HG03342 (cell line): ENCODE measurements at regions not wholly inside any gene's neighbourhood (a gene's known extent, or its start where the extent isn't known, plus 50 kb on each side); places are given as distances from the start of the nearest gene placed in this dataset.
"Not testable (repeated sequence)": the region's sequence is repeated elsewhere in the genome, so short reads cannot be mapped to it uniquely, and the experiment has no call there.

Source experiments
- ATAC-seq: cut with Tn5 transposase; IDR thresholded peaks from one replicate; pipeline ENCODE4 v1.9.1; 2021; ENCODE audit warnings: mild to moderate bottlenecking, moderate library complexity; ENCODE audit not compliant: unreplicated experiment

DNA sequence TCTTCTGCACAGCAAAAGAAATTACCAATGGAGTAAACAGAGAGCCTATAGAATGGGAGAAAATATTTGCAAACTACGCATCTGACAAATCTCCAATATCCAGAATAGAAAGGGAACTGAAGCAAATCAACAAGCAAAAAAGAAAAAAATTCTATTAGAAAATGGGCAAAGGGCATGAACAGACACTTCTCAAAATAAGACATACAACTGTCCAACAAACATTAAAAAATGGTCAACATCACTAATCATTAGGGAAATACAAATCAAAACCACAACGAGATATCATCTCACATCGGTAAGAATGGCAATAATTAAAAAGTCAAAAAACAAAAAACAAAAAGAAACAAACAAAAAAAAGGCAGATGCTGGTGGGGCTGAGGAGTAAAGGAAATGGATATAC, 356.4 kb downstream of the ADCYAP1 start:
- no peak for ATAC-seq

DNA sequence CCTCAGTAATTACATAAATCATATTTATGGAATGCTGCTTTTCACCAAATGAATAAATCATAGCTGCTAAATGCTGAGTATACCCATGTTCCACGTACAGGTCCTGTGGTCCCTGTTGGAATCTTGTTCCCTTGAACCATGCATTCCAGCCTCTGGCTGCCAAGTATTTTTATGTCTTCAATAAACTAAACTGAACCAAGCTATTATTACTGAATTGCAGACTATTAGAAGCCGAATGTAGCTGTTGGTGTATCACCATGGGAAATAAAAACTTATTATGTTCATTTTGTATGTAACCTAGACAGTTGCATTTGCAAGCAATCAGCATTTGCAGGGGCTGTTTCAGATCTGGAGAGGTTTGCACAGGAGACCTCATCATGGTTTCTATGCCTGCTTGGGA, 362.4 kb downstream of the ADCYAP1 start:
- no peak for ATAC-seq

DNA sequence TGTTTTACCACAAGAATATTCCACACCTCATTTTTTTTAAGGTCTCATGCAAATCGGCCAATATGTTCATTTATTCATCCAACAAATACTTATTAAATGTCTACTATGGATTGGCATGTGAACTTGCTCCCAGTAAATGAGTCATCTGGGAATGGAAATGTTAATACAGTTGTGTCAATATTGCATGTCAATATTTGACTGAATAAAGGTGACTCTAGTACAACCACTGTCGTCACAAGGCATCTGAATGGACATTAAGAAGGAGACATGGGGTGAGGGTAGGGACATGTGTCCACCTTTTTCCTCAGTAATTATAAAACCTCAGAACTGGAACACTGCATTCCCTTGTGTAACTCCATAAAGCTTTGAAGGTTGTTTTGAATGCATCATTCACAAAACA, 365.4 kb downstream of the ADCYAP1 start:
- ATAC-seq = no peak

DNA sequence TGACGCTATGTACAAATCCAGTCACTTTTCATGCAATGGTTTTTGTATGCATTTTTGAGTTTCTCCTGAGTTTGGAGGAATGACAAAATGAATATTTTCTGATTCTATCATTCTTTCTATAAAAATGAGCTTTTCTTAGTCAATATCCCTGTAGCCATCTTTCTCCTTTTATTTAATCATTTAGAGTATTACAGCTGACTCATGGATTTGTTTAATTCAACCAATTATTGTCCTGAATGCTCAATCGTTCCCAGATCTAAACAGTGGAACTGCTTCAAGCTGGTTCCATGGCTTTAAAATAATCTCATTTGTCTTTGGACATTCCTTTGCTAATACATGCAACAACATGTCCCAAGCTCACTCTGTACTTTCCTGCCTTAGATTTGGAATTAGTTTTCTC, 368.8 kb downstream of the ADCYAP1 start:
- no peak for ATAC-seq

DNA sequence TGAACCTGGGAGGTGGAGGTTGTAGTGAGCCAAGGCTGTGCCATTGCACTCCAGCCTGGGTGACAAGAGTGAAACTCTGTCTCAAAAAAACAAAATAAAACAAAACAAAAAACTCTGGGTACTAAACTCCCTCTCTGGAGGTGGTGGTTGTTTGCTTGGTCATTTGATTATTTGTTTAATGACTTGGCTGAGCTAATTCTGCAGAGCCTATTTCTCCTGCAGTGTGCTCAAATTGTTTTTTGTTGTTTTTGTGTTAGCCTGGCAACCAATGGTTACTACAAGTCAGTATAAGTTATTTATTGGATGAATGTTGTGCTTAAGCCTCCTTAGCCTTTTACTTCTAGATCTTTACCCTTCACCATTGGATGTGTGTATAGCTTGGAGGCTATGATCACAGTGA, 387.5 kb downstream of the ADCYAP1 start:
- ATAC-seq = no peak

DNA sequence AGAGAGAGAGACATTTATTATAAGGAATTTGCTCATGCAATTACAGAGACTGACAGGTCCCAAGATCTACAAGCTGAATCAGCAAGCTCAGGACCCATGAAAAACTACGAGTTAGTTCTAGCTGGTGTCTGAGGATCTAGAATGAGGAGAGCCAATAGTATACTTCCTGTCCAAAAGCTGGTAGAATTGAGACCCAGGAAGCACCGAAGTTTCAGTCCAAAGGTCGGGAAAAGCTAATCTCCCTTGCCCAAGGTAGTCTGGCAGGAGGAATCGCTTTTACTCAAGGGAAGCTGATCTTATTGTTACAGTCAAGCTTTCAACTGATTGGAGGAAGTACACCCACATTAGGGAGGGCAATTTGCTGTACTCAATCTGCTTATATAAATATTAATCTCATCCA, 389.6 kb downstream of the ADCYAP1 start:
- no peak for ATAC-seq

DNA sequence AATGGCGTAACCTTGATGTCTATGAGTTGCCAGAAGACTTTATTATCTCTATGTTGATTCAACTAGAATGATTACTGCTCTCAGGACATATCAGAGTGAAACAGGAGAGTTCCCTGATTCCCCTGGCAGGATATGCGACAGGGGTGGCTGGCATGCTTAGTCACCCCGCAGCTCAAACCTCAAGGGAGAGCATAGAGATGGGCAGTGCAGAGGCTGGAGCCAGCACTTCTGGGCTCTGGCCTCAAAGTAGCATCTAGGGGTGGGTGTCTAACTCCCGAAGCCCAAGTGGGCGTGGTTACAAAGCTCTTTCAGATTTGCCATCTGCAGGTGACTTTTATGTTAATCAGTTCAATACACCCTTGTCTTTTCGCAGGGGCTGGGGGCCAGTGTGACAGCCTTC, 391.6 kb downstream of the ADCYAP1 start:
- ATAC-seq = no peak

DNA sequence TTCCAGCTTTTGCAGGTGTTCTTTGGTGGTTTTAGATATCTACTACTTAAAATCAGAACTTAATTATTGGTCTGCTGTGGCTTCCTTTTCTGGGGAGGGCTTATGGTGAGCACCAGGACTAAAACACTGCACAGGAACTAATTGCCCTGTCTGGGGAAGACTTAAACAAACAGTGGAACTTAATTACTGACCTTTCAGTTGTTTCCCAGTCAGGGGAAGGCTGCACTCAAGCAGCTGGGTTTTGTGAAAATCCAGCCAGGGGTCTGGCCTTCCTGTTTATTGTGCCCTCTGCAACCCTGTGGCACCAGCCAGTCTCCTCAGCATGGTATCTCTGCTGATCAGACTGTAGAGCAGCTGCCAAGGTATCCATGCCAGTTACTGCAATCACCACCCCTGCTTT, 398.2 kb downstream of the ADCYAP1 start:
- ATAC-seq = no peak

DNA sequence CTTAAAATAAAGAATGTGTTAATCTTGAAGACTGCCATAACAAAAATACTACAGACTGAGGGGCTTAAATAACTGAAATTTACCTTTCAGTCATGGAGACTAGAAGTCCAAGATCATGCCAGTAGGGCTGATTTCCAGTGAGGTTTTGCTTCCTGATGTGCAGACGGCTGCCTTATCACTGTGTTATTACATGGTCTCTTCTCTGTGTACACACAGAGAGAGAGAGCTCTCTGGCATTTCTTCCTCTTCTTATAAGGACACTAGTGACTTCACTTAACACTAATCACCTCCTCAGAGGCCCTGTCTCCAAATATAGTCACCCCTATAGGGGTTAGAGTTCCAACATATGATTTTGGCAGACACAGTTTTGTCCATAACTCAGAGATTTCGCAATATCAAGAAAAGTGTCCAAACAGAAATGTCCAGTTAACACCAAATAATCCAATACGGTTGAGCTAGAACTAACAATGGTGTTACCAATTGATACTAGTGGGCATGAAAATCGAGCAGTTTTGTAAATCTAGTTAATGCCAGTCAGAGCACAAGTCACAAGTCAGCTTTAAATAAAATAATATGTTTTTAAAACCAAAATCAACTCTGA, 399.8 kb downstream of the ADCYAP1 start:
- no peak for ATAC-seq

DNA sequence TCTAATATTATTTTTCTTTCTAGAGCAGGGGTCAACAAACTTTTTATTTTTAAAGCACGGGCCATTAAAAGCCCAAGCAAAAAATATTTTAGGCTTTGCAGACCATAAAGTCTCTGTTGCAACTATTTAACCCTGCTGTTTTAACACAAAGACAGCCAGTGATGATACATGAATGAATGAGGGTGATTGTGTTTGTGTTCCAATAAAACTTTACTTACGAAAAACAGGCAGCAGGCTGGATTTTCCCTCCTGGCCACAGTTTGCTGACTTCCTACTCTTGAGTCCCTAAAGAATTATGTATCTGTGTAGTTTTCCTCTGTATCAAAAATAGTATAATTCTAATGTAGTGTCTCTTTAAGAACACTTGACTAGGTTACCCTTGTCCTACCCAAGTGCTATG, 402.0 kb downstream of the ADCYAP1 start:
- no peak for ATAC-seq

DNA sequence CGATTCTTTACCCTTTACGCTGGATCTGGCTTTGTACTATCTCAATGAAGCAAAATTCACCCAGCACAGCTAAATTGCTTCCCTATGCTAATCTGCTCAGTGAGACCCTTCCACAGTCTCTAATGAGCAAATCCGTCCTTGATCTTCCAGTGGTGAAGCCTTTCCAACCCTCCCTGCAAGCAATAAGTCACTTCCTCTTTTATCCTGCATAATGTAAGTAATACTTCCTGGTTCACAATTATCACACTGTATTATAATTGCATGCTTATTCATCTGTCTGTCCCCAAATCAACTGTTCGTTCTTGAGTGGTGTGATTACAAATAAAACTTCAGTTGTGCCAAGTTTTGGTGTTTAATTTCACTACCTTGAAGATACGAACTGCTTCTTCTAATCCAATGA, 404.0 kb downstream of the ADCYAP1 start:
- ATAC-seq = no peak

DNA sequence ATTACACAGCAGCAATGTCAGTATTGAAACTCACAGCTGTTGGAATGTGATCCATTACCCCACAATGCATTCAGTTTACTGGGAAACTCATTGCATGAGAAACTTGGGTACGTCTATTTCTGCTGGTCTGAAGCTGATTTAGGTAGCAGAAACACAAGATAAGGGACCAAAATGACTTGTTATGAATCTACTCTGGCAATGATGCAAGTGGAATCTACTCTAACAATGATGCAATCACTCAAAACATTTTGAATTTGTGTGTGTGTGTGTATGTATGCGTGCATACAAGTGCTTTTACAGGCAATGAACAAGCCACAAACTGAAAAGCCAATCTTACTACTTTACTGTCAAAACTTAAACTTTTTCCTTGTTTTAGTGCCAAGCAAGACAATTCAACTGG, 406.7 kb downstream of the ADCYAP1 start:
- ATAC-seq = no peak

DNA sequence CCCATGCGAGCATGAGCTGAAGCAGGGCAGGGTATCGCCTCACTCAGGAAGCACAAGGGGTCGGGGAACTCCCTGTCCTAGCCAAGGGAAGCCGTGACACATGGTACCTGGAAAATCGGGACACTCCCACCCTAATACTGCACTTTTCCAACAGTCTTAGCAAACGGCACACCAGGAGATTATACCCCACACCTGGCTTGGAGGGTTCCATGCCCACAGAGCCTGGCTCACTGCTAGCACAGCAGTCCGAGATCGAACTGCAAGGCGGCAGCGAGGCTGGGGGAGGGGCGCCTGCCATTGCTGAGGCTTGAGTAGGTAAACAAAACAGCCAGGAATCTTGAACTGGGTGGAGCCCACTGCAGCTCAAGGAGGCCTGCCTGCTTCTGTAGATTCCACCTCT, 430.7 kb downstream of the ADCYAP1 start:
- ATAC-seq = not testable (repeated sequence)

DNA sequence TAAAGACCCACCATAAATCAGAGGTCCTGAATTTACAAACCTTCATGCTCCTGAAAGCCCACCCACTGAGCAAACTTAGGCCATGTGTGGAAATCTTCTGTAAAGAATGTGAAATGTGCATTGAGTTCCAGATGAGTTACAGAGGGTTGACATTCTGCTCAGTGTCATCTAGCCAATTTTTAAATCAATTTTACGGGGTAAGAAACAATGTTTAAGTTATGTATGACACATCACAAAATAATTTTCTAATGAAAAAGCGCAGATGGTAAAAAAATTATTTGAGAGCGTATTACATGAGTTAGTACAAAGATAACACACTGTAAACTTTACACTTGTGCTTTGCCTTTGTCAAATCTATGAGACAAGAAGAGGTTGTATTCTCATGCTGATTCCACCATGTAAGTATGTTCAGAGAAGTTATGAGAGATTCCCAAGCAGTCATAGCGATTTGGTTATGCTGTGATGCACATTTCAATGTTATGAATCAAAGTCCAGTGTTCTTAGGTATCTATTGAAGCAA, 446.3 kb downstream of the ADCYAP1 start:
- ATAC-seq = no peak

DNA sequence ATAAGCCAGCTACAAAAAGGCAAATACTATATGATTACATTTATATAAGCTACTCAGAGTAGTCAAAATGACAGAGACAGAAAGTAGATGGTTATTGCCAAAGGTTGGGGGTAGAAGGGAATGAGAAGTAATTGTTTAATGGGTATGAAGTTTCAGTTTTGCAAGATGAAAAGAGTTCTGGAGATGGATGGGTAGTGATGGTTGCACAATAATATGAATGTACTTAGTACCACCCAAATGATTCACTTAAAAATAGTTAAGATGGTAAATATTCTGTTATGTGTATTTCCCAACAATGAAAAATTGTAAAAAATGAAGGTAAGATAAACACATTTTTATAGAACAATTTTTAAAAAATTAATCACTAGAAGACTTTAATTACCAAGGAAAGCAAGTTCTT, 448.4 kb downstream of the ADCYAP1 start:
- ATAC-seq = no peak

DNA sequence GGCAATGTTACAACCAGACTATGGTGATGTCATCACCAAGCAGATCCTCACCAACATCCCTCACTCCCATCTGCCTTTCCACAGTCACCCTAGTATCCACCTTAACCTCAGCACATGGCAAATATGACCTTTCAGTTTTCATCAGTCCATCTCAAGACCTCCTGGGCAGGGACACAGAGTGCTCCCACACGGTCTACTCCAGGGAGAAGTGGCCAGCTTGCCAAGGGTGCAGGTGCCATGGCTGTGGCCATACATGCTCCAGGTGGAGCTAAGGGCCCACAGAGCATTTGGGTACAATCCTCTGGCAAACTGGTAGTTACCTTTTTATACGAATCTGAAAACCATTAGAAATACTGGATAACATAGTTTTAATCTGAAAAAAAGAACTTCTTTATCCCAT, 453.1 kb downstream of the ADCYAP1 start:
- no peak for ATAC-seq

DNA sequence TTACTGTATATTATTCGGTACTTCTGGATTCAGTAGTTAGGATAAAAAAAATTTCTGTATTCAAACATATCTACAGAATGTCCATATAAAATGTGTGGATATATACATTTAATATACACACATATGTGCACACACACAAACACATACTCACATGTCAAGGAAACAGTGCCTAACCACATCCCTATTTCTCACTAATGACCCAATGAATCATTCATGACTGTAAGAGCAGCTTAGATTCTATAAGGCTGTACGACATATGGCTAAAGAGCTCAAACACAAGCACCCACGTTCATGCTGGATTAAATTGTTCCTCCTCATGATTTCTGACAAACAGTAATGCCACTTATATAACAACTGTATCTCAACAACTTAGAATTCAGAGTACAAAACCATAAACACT, 457.3 kb downstream of the ADCYAP1 start:
- ATAC-seq = no peak

DNA sequence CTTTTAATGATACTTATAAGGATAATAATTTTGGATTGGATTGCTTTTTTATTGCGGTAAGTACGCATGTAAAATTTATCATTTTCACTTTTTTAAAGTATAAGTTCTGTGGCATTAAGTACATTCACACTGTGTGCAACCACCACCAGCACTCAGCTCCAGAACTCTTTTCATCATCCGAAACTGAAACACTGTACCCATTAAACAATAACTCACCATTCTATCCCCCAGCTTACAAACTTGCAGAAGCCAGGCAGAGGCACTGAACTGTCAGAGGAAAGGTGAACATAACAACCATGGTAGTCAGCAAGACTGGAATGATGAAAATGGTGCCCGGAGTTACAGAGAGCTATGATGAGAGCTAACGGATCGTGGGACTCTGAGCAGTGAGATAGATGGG, 465.9 kb downstream of the ADCYAP1 start:
- no peak for ATAC-seq

DNA sequence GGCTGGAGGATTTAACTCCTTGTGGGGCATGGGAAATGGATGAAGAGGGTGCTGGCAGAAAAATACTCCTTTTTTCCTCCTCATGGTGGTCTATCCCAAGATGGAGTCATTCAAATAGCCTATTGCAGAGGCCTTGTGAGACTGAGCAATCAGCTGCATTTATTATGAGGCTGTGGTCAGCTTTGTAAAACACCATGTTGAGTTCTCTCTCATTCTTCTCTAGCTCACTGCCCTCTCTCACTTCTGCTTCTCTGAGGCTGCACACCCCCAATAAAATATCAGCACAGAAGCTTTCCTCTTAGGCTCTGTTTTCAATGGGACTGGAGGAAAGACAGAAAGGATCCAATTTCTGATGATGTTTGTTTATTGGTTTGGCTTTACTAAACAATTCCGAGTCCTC, 467.1 kb downstream of the ADCYAP1 start:
- ATAC-seq = no peak

DNA sequence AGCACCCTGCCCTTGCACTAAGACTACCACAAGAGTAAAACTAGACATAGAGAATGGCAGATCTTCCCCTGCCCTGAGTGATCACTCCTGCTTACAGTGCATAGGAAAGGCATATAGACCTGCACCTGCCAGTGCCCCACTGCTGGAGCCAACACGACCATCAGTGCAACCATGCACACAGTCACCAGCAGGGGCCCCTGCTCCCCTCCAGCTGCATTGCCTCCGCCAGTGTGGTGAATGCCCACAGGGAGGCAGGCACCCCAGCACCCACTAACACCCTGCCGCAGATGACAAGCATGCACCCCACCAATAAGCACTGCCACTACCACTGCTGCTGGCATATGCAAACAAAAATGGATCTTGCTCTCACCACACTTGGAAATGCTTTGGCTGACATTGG, 478.8 kb downstream of the ADCYAP1 start:
- no peak for ATAC-seq

DNA sequence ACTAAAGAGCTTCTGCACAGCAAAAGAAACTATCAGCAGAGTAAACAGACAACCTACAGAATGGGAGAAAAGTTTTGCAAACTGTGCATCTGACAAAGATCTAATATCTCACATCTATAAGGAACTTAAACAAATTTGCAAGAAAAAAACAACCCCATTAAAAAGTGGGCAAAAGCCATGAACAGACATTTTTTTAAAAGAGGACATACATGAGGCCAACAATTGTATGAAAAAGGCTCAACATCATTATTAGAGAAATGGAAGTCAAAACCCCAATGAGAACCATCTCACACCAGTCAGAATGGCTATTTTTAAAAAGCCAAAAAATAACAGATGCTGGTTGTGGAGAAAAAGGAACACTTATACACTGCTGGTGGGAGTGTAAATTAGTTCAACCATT, 483.8 kb downstream of the ADCYAP1 start:
- ATAC-seq = not testable (repeated sequence)

DNA sequence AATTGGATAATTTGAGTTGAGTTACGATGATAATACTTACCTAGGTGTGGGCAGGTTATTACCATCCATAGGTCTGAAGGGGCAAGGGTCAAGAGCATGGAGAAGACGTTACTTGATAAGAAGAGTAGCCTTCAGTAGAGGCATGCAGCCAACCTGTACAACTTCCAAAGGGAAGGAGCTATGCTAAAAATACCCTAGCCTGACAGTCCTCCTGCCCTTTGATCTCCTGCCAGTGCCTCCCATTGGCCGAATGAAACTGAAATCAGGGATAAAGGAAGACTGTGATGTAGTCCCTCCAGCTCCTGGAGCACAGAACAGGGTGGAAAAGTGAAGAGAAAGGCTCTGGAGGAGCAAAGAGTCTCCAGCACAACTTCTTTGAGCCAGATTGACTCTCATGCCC, 487.4 kb downstream of the ADCYAP1 start:
- ATAC-seq = no peak
